NCI-H1930 (cell line): ENCODE measurements at regions not wholly inside any gene's neighbourhood (a gene's known extent, or its start where the extent isn't known, plus 50 kb on each side); places are given as distances from the start of the nearest gene placed in this dataset.
"Not testable (repeated sequence)": the region's sequence is repeated elsewhere in the genome, so short reads cannot be mapped to it uniquely, and the experiment has no call there.

Experiments
- DNase-seq, 2 experiments: peaks; one replicate each; lab custom pipeline; 2025; lab: John Stamatoyannopoulos, UW

- no peak for DNase-seq
Measured at GRCh38 chr2:167749016-167749415, 498.4 kb downstream of the STK39 start.

DNA sequence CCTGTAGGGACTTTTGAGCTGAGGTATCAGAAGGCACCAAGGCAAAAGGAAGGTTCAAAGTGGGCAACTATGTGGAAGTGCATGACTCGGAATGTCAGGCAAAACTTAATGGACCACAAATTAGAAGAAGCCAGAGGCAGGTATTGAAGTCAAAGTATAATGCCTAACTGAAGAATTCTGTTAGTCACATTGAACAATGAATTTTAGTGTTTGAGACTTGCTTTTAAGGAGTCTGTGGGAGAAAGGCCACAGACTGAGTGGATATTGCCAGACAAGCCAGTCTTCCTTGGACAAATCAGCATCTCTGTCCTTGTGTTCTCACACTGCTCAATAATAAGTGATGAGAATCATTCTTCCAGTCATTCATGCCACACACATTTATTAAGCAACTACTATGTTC, 498.9 kb downstream of the STK39 start:
- DNase-seq, result no peak

GRCh38 chr2:167745667-167746066, 501.7 kb downstream of the STK39 start:
- no peak for DNase-seq

DNA sequence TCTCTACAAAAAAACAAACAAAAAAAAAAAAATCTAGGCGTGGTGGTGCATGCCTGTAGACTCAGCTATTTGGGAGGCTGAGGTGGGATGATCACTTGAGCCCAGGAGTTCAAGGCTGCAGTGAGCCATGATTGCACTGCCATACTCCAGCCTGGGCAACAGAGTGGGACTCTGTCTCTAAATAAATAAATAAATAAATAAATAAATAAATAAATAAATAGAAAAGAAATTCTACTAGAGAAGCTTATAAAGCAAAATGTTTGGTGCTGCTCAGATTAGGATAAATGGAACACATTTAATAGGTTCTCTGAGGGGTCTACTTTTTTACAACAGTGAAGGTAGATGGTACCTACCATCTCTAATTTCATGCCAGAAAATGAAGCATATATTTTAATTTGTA, 507.5 kb downstream of the STK39 start:
- DNase-seq, result not testable (repeated sequence)

- no peak for DNase-seq
Measured at GRCh38 chr2:167733747-167734146, 513.6 kb downstream of the STK39 start.

- no peak for DNase-seq
Measured at GRCh38 chr2:167732326-167732725, 515.1 kb downstream of the STK39 start.

DNA sequence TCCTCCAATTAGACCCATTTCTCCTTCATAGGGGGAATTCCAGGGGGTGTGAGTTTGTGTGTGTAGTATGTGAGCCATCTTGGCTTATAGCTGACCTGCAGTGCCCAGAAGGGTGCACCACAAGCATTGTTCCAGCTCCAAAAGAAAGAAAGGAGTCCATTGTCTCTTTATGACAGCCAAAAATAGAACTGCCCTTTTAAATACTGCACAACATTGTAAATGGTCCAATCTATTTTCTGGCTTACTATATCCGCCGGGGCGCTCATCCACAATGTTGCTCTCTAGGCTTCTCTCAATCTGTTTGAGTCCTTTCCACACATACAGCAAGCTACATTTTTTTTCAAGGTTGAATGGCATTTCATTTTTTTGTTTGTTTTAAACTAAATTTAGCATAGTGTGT, 517.5 kb downstream of the STK39 start:
- DNase-seq, result no peak

DNA sequence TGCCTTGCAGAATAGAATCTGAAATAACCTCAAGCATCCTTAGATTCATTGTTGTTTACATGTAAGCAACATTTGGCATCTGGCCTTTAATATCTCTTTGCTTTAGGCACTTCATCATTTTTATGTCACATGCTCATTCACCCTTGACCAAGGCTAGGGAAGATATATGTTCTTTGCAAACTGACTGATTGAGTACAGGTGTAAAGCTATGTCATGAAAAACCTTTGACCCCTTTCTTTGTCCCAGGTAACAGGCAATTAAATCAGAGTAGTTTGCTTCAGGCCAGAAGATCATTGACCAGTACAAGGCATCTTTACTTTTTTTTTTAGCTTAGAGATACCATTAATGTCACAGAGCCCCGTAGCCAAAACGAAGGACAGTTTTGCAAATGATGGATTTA, 520.6 kb downstream of the STK39 start:
- DNase-seq, result no peak

DNA sequence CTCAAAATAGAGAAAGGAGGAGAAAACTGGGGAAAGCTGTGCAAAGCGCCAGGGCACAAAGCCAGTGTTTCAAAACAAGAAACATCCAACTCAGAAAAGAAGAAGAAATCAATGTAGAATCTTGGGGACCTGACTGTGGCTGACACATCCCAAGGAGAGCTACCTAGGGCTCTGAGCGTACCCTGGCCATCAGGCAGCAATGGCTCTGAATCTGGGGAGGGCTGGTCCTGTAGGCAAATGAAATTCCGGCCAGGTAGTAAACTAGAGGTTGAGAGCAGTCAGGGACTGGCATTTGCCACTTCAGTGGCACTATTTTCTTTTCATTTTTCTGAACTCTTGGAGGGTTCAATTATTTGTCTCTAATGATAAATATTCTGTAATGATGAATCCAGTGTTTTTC, 525.8 kb downstream of the STK39 start:
- no peak for DNase-seq

GRCh38 chr2:167719410-167719809, 528.0 kb downstream of the STK39 start:
- no peak for DNase-seq

GRCh38 chr2:167718560-167718959, 528.8 kb downstream of the STK39 start:
- no peak for DNase-seq

- DNase-seq, result no peak
Measured at GRCh38 chr2:167715932-167716331, 531.5 kb downstream of the STK39 start.

DNA sequence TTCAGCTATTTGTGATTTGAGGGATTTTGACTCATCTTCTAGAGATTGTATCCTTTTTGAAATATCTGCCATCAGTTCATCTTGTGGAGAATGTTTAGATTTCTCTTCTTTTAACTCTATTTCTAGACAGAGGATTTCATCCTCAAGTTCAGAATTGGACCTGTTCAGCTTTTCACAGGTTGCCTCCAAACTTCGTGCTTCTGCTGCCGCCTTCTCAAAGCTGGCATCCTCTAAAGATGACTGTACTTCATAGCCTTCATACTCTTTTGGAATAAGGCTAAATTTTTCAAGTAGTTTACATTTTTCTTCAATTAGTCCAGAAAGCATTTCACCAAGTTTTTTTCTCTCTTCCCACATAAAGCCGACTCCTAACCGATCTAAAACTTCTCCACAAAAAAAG, 531.9 kb downstream of the STK39 start:
- not testable (repeated sequence) for DNase-seq

DNA sequence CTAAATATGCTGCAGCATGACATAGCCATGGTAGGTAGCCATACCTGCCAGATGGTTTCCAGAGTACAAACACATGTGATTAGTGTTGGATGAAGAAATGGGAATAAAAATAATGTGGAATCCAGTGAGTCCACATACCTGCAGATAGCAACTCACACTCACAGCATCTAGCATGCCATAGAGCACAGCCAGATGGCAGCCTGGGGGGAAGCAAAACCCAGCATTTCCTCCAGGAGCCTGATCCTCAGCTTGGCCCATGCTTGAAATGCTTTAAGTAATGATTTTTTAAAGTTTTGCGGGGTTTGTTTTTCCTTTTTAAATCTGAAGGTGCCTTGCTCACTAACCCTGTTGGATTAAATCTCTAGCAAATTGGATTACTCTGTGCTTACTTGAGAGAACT, 535.1 kb downstream of the STK39 start:
- DNase-seq, result no peak

DNA sequence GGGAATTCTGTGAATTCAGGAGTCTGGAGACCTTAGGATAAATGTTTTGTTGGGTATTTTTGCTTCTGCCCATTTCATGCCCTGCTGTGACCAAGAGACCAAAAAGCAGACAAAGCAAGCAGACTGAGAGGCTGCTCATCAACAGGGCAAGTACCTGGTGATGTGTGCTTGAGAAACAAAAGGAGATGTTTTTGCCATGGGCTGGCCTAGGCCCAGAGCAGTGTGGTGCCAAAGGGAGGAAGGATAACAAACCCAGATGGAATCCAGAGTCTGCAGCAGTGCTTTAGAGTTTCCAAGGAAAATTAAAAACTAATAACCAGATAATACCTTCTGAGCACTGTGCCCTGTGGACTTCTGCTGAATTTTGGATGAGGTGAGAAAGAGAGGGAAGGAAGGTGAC, 538.4 kb downstream of the STK39 start:
- no peak for DNase-seq

DNA sequence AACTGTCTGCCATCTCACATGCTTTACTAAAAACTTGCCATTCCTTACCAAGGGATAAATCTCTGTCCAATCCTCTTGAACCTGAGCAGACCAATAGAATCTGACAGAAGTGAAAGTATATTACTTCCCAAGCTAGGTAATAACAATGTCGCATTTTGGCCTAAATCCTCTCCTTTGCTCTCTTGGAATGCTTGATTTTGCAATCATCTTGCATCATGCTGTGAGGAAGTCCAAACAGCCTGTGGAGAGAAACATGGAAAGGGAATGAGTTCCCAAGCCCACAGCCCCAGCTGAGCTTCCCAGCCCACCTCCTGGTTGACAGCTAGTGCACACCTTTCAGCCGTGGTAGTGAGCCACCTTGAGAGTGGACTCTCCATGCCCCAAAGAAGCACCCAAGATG, 540.6 kb downstream of the STK39 start:
- DNase-seq, result no peak

- no peak for DNase-seq
Measured at GRCh38 chr2:167703441-167703840, 544.0 kb downstream of the STK39 start.

DNA sequence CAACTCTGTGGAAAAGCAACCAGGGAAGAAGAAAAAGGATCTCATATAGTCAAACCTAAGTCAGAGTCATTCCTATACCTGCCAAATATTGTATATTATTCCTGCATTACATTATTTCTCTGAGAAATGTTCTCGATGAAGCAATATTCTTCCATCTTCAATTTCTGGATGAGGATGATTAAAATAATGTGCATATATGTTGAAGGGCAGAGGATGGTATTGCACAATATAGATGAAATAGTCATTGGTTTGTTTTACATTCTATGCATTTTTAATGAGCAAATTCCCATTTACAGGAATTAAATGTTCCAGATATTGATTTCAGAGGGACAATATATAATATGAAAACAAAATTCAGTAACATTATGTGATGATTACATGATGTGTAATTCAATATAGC, 545.2 kb downstream of the STK39 start:
- DNase-seq, result no peak

GRCh38 chr2:167701651-167702050, 545.7 kb downstream of the STK39 start:
- DNase-seq, result no peak

- no peak for DNase-seq
Measured at GRCh38 chr2:167697948-167698347, 549.4 kb downstream of the STK39 start.

DNA sequence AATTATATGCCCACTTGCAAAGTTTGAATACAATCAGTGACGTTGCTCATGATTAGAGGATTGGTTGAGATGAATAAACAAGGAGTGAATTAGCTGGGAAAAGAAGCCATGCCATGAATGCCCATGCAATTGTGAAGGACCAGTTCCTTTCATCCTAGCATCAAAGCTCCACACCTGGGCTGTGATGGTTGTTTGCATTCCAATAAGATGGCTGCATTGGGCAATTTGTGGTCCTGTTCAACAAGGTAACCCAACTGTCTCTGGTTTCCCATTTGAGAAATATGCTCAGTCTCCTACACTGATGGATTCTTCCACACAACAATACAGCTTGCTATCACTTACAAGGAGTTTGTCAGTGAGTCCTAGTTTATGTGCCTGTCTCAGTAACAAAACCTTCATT, 550.2 kb downstream of the STK39 start:
- DNase-seq, result no peak

DNA sequence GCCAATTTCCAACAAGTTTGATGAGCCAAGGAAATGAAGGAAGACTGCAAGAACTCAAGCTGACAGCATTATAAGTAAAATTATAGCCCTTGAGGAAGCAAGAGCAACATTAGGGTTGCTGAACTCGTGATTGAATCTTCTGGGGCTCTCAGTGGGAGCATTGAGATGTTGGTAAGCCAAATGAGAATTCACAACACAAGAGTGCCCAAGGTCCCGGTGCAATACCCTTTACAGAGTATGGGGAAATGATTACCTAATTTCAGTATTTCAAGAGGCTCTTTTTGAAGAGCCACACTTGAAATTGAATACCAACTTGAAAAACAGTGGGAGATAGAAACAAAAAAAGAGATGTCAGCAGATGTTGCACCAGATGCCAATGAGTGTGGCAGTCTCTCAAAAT, 554.5 kb downstream of the STK39 start:
- no peak for DNase-seq

DNA sequence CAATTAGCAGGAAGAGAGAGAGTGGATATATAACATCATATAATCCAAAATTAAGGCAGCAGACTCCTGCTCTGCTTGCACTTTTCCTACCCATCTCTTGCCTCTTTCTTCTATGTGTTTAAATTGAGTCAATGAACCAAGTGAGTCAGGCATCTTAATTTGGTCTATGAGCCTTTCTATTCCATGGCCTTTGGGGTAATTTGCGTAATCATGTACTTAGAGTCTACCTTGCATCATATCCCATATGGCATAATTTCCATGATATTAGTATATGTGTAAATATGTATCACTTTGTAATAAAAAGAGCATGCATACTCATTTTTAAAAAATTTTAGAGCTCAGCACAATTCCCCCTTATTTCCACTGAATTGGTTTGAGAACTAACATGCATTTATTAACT, 555.2 kb downstream of the STK39 start:
- no peak for DNase-seq

- no peak for DNase-seq
Measured at GRCh38 chr2:167689444-167689843, 558.0 kb downstream of the STK39 start.

- no peak for DNase-seq
Measured at GRCh38 chr2:167686691-167687090, 560.7 kb downstream of the STK39 start.
